Left ventricle myocardium superior (tissue), 1 donor: ENCODE measurements at regions not wholly inside any gene's neighbourhood (a gene's known extent, or its start where the extent isn't known, plus 50 kb on each side); places are given as distances from the start of the nearest gene placed in this dataset.

Experiments
- ATAC-seq: fragments of 200-7000 bp; cut with Tn5 transposase; one replicate; pipeline ENCODE4 v1.9.1; 2020; ENCODE audit warnings: mild to moderate bottlenecking, moderate library complexity
- DNase-seq: peaks from one replicate; pipeline ENCODE4 v3.0.0-alpha.2; 2020
- intact Hi-C: fragments of 100-400 bp; cut with micrococcal nuclease; formaldehyde crosslinking; loops from one replicate; pipeline ENCODE4 v1.11.0; 2022
- donor health status: DM: no; HTN: yes; CAD: no; lungs with severe emphysema.

GRCh38 chr15:38890194-38890593, 325.6 kb upstream of the RASGRP1 start:
- ATAC-seq (no peak), DNase-seq (no peak)
- intact Hi-C loops = no loop called here

GRCh38 chr15:38893925-38894242, 329.3 kb upstream of the RASGRP1 start:
- no peak for DNase-seq
- intact Hi-C loops = no loop called here
- ATAC-seq = no peak

- no peak for DNase-seq
- ATAC-seq = no peak
- intact Hi-C loops = no loop called here
Observed at GRCh38 chr15:38894243-38894948, 329.8 kb upstream of the RASGRP1 start.

- DNase-seq (no peak), ATAC-seq (no peak)
- intact Hi-C loops = no loop called here
Observed at GRCh38 chr15:38895326-38896255, 331.0 kb upstream of the RASGRP1 start.

GRCh38 chr15:38896647-38897046, 332.0 kb upstream of the RASGRP1 start:
- DNase-seq = no peak
- intact Hi-C loops = no loop called here

GRCh38 chr15:38897551-38897950, 332.9 kb upstream of the RASGRP1 start:
- ATAC-seq (no peak), DNase-seq (no peak)
- intact Hi-C loops = no loop called here

More at GRCh38 chr15:38896647-38897046, 332.0 kb upstream of the RASGRP1 start:
- ATAC-seq = no peak

GRCh38 chr15:38898236-38898635, 333.6 kb upstream of the RASGRP1 start:
- DNase-seq = no peak
- intact Hi-C loops = no loop called here
- no peak for ATAC-seq

- intact Hi-C loops = no loop called here
- DNase-seq (no peak), ATAC-seq (no peak)
Observed at GRCh38 chr15:38899300-38899699, 334.7 kb upstream of the RASGRP1 start.

- ATAC-seq = no peak
- intact Hi-C loops = no loop called here
- no peak for DNase-seq
Observed at GRCh38 chr15:38904298-38904697, 339.7 kb upstream of the RASGRP1 start.

- DNase-seq = no peak
- intact Hi-C loops = no loop called here
- no peak for ATAC-seq
Observed at GRCh38 chr15:38905632-38906031, 341.0 kb upstream of the RASGRP1 start.

GRCh38 chr15:38920966-38921365, 356.4 kb upstream of the RASGRP1 start:
- intact Hi-C loops = no loop called here
- DNase-seq (no peak), ATAC-seq (no peak)

- ATAC-seq = no peak
- intact Hi-C loops = no loop called here
- no peak for DNase-seq
Observed at GRCh38 chr15:38921471-38921870, 356.9 kb upstream of the RASGRP1 start.

- DNase-seq (no peak), ATAC-seq (no peak)
- intact Hi-C loops = no loop called here
Observed at GRCh38 chr15:38928431-38928830, 363.8 kb upstream of the RASGRP1 start.

GRCh38 chr15:38930851-38931572, 366.4 kb upstream of the RASGRP1 start:
- ATAC-seq (no peak), DNase-seq (no peak)
- intact Hi-C loops = no loop called here

GRCh38 chr15:38941399-38941953, 376.9 kb upstream of the RASGRP1 start:
- DNase-seq (no peak), ATAC-seq (no peak)
- intact Hi-C loops = no loop called here

- intact Hi-C loops = no loop called here
- ATAC-seq = no peak
- no peak for DNase-seq
Observed at GRCh38 chr15:38944536-38944935, 379.9 kb upstream of the RASGRP1 start.

- DNase-seq (no peak), ATAC-seq (no peak)
- intact Hi-C loops = no loop called here
Observed at GRCh38 chr15:38945551-38946298, 381.1 kb upstream of the RASGRP1 start.

- no peak for ATAC-seq
Observed at GRCh38 chr15:38954090-38954489, 389.5 kb upstream of the RASGRP1 start.

GRCh38 chr15:38961456-38961855, 396.8 kb upstream of the RASGRP1 start:
- intact Hi-C loops = no loop called here
- ATAC-seq = no peak
- no peak for DNase-seq

More at GRCh38 chr15:38954090-38954489, 389.5 kb upstream of the RASGRP1 start:
- intact Hi-C loops = no loop called here
- no peak for DNase-seq
